ENCODE measurements at regions not wholly inside any gene's neighbourhood (a gene's known extent, or its start where the extent isn't known, plus 50 kb on each side); places are given as distances from the start of the nearest gene placed in this dataset. TPM values are rescaled to one million over a fixed set of nuclear protein-coding genes. Genes with fewer than 3 reads are reported as not detected.

DNA sequence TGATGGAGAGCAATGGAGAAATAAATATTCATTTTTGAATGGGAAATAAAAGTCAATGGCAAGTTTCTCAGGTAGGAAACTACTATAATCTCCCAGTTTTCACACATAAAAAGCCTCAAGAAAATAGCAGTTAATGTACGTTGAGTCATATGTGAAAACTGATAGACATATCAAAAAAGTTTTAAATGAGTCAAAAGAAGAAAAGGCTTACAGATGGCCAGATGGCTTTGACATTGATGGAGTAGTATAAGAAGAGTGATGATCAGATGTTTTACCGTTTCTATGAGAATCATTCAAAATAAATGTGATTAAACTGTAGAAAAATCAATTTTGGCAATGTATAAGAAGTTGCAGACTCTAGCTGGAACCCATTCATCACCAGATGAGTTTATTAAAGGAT lies 97.8 kb downstream of the LLPH start:
- H3K36me3 Mint-ChIP-seq, result no peaks in the 10 kb centered on the region
- H3K4me1 Mint-ChIP-seq, result no peaks in the 10 kb centered on the region
- no peak overlapping the region for H3K4me3 Mint-ChIP-seq
- no peak for DNase-seq
- no peak overlapping the region for H3K27ac Mint-ChIP-seq
- no peak for ATAC-seq (ENCODE audit: low read depth)
- POLR2A ChIA-PET, result no interaction called here
- H3K27me3 Mint-ChIP-seq, result peaks cover 10% of the 10 kb centered on the region
- no peaks in the 10 kb centered on the region for H3K9me3 Mint-ChIP-seq

DNA sequence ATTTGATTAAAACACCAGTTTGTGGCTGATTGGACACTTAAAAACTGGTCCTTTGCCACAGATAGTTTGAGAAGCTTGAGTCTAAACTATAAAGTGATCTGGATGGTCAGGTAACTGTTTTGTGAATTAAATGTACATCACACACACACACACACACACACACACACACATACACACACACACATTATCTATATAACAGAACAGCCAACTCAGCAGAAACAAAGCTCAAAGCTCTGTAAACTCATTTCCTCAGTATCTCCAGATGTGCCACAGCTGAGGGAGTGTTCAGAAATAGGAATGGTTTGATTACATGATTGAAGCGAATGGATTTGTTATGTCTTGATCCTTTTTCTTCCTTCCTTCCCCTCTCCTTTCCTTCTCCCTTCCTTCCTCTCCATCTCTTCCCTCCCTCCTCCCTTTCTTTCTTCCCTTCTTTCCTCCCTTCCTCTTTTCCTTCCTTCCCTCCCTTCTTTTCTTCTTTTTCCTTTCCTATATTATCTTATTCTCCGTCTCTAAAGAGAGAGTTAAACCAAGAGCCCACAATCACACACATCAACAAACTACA lies 100.3 kb downstream of the LLPH start:
- Mint-ChIP-seq H3K36me3 (no peaks in the 10 kb centered on the region), H3K4me3 (no peak overlapping the region), H3K27me3 (peaks cover 10% of the 10 kb centered on the region), H3K9me3 (no peaks in the 10 kb centered on the region), H3K27ac (no peak overlapping the region), H3K4me1 (peaks cover 2% of the 10 kb centered on the region)
- ATAC-seq (ENCODE audit: low read depth) (no peak), DNase-seq (no peak)
- POLR2A ChIA-PET, result no interaction called here

DNA sequence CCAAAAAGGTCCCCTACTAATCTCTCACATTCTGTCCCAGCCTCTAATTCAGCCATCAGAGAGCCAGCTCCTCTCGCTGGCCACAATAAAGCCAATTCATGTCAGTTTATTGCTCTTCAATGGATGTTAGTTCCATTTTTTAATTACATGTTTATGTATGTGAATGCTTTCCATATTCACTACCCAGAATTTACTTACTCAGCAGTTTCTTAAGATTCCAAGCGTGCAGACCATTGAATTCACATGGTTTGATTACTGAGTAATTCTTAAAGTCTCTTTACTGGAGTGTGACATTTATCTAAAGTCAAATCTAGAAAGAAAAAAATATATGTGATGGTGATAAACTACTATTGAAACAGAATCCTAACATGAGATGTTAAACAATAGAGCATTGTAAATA lies 102.2 kb downstream of the LLPH start:
- Mint-ChIP-seq H3K36me3 (no peaks in the 10 kb centered on the region), H3K4me3 (no peak overlapping the region), H3K9me3 (no peaks in the 10 kb centered on the region), H3K27ac (no peak overlapping the region), H3K27me3 (peaks cover 16% of the 10 kb centered on the region), H3K4me1 (peaks cover 2% of the 10 kb centered on the region)
- ATAC-seq (ENCODE audit: low read depth) (no peak), DNase-seq (no peak)
- POLR2A ChIA-PET, result no interaction called here

DNA sequence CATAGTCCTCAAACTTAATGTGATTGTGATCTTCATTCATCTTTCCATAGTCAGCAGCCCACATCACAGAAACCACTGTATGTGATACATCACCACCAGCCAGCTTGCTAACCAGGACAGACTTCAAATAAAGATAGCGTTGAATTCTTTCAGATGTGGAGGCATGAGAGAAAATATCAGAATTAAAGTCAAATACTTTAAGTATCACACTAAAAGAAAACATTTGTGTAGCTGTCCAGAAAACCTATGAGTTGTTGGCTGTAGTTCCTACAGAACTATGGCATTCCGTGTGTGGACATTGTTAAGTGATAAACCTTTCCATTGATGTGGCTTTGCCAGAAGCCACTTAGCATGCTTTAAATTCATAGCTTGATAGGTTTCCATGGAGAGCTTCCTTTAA lies 105.1 kb downstream of the LLPH start:
- no peak overlapping the region for H3K27ac Mint-ChIP-seq
- POLR2A ChIA-PET, result no interaction called here
- H3K36me3 Mint-ChIP-seq, result no peaks in the 10 kb centered on the region
- H3K4me3 Mint-ChIP-seq, result no peak overlapping the region
- DNase-seq (no peak), ATAC-seq (ENCODE audit: low read depth) (no peak)
- H3K27me3 Mint-ChIP-seq, result peaks cover 7% of the 10 kb centered on the region
- peaks cover 2% of the 10 kb centered on the region for H3K4me1 Mint-ChIP-seq
- H3K9me3 Mint-ChIP-seq, result no peaks in the 10 kb centered on the region

DNA sequence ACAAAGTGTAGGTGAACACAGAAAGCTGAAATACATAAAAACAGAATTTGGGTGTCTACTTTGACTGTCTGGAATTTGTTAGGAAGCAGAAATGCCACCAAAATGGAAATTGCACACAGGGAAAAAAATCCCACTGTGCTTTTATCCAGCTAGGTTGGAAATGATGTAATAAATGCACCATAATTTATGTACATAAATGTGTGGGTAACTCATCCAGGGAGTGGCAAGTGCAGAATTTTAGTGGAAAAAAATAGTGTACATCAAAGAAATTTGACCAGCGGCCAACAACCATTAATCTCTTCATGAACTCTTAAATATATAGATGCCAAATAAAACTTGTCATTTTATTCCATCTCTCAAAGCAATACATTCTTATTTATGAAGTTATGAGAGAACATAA lies 105.6 kb downstream of the LLPH start:
- no peaks in the 10 kb centered on the region for H3K36me3 Mint-ChIP-seq
- H3K4me3 Mint-ChIP-seq, result no peak overlapping the region
- peaks cover 2% of the 10 kb centered on the region for H3K4me1 Mint-ChIP-seq
- no peak for DNase-seq
- peaks cover 5% of the 10 kb centered on the region for H3K27me3 Mint-ChIP-seq
- H3K27ac Mint-ChIP-seq, result no peak overlapping the region
- H3K9me3 Mint-ChIP-seq, result no peaks in the 10 kb centered on the region
- POLR2A ChIA-PET, result no interaction called here
- no peak for ATAC-seq (ENCODE audit: low read depth)

DNA sequence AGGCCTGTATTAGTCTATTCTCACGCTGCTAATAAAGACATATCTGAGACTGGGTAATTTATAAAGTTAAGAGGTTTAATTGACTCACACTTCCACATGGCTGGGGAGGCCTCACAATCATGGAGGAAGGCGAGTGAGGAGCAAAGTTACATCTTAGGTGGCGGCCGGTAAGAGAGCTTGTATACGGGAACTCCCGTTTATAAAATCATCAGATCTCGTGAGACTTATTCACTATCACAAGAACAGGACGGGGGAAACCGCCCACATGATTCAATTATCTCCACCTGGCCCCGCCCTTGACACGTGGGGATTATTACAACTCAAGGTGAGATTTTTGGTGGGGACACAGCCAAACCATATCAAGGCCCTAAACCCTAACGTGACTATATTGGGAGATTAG lies 110.1 kb downstream of the LLPH start:
- Mint-ChIP-seq H3K9me3 (no peaks in the 10 kb centered on the region), H3K4me3 (no peak overlapping the region), H3K27me3 (peaks cover 5% of the 10 kb centered on the region), H3K27ac (no peak overlapping the region), H3K4me1 (no peaks in the 10 kb centered on the region), H3K36me3 (no peaks in the 10 kb centered on the region)
- POLR2A ChIA-PET, result no interaction called here
- ATAC-seq (ENCODE audit: low read depth) (no peak), DNase-seq (no peak)

DNA sequence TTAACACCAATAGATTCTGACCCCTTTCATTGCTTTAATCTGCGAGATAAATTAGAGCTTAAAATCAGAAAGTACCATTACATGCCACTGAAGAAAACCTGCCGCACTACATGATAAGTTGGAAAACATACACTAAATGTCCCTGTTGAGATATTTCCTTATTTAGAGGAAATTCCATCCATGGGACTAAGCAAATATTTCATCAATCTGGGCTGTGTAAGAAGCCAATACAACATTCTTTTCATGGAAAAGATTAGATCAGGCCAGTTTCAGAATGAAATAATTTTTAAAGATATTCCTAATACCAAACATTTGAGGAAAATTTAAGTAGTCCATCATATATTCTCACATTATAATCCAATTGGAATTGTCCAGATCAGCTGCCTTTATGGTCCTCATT lies 112.8 kb downstream of the LLPH start:
- H3K4me3 Mint-ChIP-seq, result no peak overlapping the region
- DNase-seq (no peak), ATAC-seq (ENCODE audit: low read depth) (no peak)
- H3K36me3 Mint-ChIP-seq, result no peaks in the 10 kb centered on the region
- no peaks in the 10 kb centered on the region for H3K9me3 Mint-ChIP-seq
- H3K27ac Mint-ChIP-seq, result no peak overlapping the region
- no peaks in the 10 kb centered on the region for H3K4me1 Mint-ChIP-seq
- POLR2A ChIA-PET, result no interaction called here
- H3K27me3 Mint-ChIP-seq, result no peaks in the 10 kb centered on the region

Small RNAs in the stretch of these regions (microRNA-seq; reads per million reads assigned to microRNA genes)
- not detected for gene MIR6074
